ENCODE measurements at regions not wholly inside any gene's neighbourhood (a gene's known extent, or its start where the extent isn't known, plus 50 kb on each side); places are given as distances from the start of the nearest gene placed in this dataset.

DNA sequence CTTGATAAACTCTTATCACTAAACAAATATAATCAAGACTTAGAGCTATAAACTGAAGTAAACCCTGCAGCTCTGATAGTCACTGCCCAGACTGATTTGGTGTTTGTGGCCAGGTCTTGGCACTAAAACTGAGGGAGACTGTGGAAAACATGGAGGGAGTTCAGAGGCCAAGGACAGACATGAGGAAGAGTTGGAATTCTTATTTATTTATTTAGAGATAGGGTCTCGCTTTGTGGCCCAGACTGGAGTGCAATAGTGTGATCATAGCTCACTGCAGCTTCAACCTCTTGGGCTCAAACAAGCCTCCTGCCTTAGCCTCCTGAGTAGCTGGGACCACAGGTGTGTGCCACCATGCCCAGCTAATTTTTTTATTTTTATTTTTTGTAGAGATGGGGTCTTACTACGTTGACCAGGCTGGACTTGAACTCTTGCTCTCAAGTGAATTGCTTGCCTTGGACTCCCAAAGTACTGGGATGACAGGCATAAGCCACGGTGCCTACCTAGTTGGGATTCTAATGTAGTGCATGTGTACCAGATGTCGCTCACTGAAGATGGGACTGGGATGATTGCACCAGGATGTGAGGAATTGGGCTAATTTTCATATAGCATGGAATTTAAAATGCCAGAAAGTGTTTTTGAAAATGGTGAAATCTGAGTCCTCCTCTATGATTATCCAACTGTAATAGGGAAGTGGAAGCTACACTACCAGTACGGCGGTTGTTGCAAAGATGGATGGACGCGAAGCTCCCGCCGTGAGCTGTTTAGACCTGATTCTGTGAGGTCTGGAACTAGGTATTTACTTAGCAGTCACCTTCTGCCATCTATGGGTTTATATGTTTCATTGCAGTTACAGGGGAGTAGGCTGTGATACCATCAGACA lies 52.7 kb upstream of the CTLA4 start (continued):
- TF ChIP-seq, protein P1, sequence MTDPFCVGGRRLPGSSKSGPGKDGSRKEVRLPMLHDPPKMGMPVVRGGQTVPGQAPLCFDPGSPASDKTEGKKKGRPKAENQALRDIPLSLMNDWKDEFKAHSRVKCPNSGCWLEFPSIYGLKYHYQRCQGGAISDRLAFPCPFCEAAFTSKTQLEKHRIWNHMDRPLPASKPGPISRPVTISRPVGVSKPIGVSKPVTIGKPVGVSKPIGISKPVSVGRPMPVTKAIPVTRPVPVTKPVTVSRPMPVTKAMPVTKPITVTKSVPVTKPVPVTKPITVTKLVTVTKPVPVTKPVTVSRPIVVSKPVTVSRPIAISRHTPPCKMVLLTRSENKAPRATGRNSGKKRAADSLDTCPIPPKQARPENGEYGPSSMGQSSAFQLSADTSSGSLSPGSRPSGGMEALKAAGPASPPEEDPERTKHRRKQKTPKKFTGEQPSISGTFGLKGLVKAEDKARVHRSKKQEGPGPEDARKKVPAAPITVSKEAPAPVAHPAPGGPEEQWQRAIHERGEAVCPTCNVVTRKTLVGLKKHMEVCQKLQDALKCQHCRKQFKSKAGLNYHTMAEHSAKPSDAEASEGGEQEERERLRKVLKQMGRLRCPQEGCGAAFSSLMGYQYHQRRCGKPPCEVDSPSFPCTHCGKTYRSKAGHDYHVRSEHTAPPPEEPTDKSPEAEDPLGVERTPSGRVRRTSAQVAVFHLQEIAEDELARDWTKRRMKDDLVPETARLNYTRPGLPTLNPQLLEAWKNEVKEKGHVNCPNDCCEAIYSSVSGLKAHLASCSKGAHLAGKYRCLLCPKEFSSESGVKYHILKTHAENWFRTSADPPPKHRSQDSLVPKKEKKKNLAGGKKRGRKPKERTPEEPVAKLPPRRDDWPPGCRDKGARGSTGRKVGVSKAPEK (CRISPR knock-in tag; IDR thresholded peaks at IDR 0.05; ENCODE audit: borderline replicate concordance), result no peak
- TF ChIP-seq SOX6 (IDR thresholded peaks at IDR 0.05), result no peak
- peak; percentile 54 for TF ChIP-seq SOX6 (CRISPR knock-in tag; IDR thresholded peaks at IDR 0.05)
- TF ChIP-seq, protein P2, sequence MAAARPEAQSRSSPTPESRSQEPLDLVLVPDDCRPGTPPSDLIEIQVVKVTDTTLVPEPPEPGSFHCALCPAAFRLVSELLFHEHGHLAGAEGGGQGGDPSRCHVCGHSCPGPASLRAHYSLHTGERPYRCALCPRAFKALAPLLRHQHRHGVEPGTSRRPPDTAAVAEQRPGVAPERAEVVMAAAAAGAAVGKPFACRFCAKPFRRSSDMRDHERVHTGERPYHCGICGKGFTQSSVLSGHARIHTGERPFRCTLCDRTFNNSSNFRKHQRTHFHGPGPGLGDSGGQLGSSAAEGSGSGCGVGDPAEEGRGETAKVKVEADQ (CRISPR knock-in tag; IDR thresholded peaks at IDR 0.05; ENCODE audit: borderline replicate concordance), result no peak
- TF ChIP-seq, protein P3, sequence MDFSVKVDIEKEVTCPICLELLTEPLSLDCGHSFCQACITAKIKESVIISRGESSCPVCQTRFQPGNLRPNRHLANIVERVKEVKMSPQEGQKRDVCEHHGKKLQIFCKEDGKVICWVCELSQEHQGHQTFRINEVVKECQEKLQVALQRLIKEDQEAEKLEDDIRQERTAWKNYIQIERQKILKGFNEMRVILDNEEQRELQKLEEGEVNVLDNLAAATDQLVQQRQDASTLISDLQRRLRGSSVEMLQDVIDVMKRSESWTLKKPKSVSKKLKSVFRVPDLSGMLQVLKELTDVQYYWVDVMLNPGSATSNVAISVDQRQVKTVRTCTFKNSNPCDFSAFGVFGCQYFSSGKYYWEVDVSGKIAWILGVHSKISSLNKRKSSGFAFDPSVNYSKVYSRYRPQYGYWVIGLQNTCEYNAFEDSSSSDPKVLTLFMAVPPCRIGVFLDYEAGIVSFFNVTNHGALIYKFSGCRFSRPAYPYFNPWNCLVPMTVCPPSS (IDR thresholded peaks at IDR 0.05), result no peak
- no peak for TF ChIP-seq ZSCAN30 (CRISPR knock-in tag; IDR thresholded peaks at IDR 0.05)
- TF ChIP-seq KAT7 (CRISPR knock-in tag; IDR thresholded peaks at IDR 0.05; ENCODE audit: borderline replicate concordance), result no peak
- no peak for TF ChIP-seq TBP (CRISPR knock-in tag; IDR thresholded peaks at IDR 0.05)
- TF ChIP-seq ZNF121 (CRISPR knock-in tag; IDR thresholded peaks at IDR 0.05), result peak; percentile 99
- TF ChIP-seq EHMT2 (IDR thresholded peaks at IDR 0.05; ENCODE audit: borderline replicate concordance, low read depth, low read length), result peak; percentile 87; the same call in 1 of the 2 replicates
- peak; percentile 72; the same call in 1 of the 2 replicates for TF ChIP-seq ZNF543 (CRISPR knock-in tag; IDR thresholded peaks at IDR 0.05)
- no peak for TF ChIP-seq ZNF790 (CRISPR knock-in tag; IDR thresholded peaks at IDR 0.05; ENCODE audit: borderline replicate concordance)
- TF ChIP-seq, protein P4, sequence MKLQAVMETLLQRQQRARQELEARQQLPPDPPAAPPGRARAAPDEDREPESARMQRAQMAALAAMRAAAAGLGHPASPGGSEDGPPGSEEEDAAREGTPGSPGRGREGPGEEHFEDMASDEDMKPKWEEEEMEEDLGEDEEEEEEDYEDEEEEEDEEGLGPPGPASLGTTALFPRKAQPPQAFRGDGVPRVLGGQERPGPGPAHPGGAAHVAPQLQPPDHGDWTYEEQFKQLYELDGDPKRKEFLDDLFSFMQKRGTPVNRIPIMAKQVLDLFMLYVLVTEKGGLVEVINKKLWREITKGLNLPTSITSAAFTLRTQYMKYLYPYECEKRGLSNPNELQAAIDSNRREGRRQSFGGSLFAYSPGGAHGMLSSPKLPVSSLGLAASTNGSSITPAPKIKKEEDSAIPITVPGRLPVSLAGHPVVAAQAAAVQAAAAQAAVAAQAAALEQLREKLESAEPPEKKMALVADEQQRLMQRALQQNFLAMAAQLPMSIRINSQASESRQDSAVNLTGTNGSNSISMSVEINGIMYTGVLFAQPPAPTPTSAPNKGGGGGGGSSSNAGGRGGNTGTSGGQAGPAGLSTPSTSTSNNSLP (IDR thresholded peaks at IDR 0.05; ENCODE audit: low read depth, low read length), result peak; percentile 68
- no peak for TF ChIP-seq ZFYVE20 (CRISPR knock-in tag; IDR thresholded peaks at IDR 0.05; ENCODE audit: borderline replicate concordance, low read depth)
- no peak for TF ChIP-seq SP2 (CRISPR knock-in tag; IDR thresholded peaks at IDR 0.05)
- no peak for TF ChIP-seq ZNF3 (CRISPR knock-in tag; IDR thresholded peaks at IDR 0.05)
- no peak for TF ChIP-seq ZNF33A (CRISPR knock-in tag; IDR thresholded peaks at IDR 0.05; ENCODE audit: borderline replicate concordance)
- no peak for TF ChIP-seq ZNF891 (CRISPR knock-in tag; IDR thresholded peaks at IDR 0.05)
- TF ChIP-seq SCMH1 (CRISPR knock-in tag; IDR thresholded peaks at IDR 0.05; ENCODE audit: borderline replicate concordance), result no peak
- no peak for TF ChIP-seq KDM5B (CRISPR knock-in tag; IDR thresholded peaks at IDR 0.05; ENCODE audit: borderline replicate concordance)
- no peak for TF ChIP-seq ZNF558 (CRISPR knock-in tag; IDR thresholded peaks at IDR 0.05; ENCODE audit: borderline replicate concordance)
- no peak for TF ChIP-seq ZNF230 (CRISPR knock-in tag; IDR thresholded peaks at IDR 0.05)
- no peak for TF ChIP-seq FOXC1 (CRISPR knock-in tag; IDR thresholded peaks at IDR 0.05; ENCODE audit: borderline replicate concordance)
- TF ChIP-seq DNMT1 (CRISPR knock-in tag; IDR thresholded peaks at IDR 0.05), result no peak

Measured in HepG2 (cell line).